SK-N-SH (cell line): ENCODE measurements at regions not wholly inside any gene's neighbourhood (a gene's known extent, or its start where the extent isn't known, plus 50 kb on each side); places are given as distances from the start of the nearest gene placed in this dataset.

Source experiments
- CTCF ChIP-seq: fragments of 200-600 bp; sonication (generic); IDR thresholded peaks from 2 replicates; pipeline ENCODE4 v1.6.1; 2017; ENCODE audit warnings: antibody characterized with exemption, mild to moderate bottlenecking, moderate library complexity
- EP300 ChIP-seq, 2 experiments: IDR thresholded peaks; 2 replicates each; pipeline versions ENCODE4 v1.4.0 to v1.6.1; 2012; ENCODE audit warnings: borderline replicate concordance in 1 of 2, low read depth in 1 of 2, low read length in 1 of 2
- EZH2phosphoT487 ChIP-seq: fragments of 200-600 bp; sonication (generic); IDR thresholded peaks from 2 replicates; pipeline ENCODE4 v1.6.1; 2017; ENCODE audit warnings: low read depth, mixed run types, mild to moderate bottlenecking, antibody characterized with exemption, moderate library complexity, borderline replicate concordance
- GABPA ChIP-seq: IDR thresholded peaks from 2 replicates; pipeline ENCODE4 v1.4.0; 2012; ENCODE audit warnings: low read depth, mild to moderate bottlenecking
- GATA2 ChIP-seq: sonication (generic); formaldehyde crosslinking; IDR thresholded peaks from 2 replicates; pipeline ENCODE4 v1.5.0; 2020; ENCODE audit warnings: mild to moderate bottlenecking, missing genetic modification reagents
- POLR2AphosphoS5 ChIP-seq: IDR thresholded peaks from 2 replicates; pipeline ENCODE4 v1.6.1; 2012; ENCODE audit warnings: low read depth, low read length
- RAD21 ChIP-seq: IDR thresholded peaks from 2 replicates; pipeline ENCODE4 v1.6.1; 2012; ENCODE audit warnings: mild to moderate bottlenecking, low read length
- RFX5 ChIP-seq: IDR thresholded peaks from 2 replicates; pipeline ENCODE4 v1.6.1; 2012; ENCODE audit warnings: mild to moderate bottlenecking, improper control_type of control experiment, low read length
- SIN3A ChIP-seq: IDR thresholded peaks from 2 replicates; pipeline ENCODE4 v1.6.1; 2012; ENCODE audit warnings: low read depth, mild to moderate bottlenecking, low read length, moderate library complexity, borderline replicate concordance
- TEAD4 ChIP-seq: IDR thresholded peaks from 2 replicates; pipeline ENCODE4 v1.4.0; 2012; ENCODE audit warnings: mild to moderate bottlenecking, borderline replicate concordance; ENCODE audit not compliant: insufficient read depth
- USF1 ChIP-seq: IDR thresholded peaks from 2 replicates; pipeline ENCODE4 v1.4.0; 2012; ENCODE audit warnings: low read depth, borderline replicate concordance
- YY1 ChIP-seq: IDR thresholded peaks from 2 replicates; pipeline ENCODE4 v1.4.0; 2012; ENCODE audit warnings: low read depth, mild to moderate bottlenecking

- TF ChIP-seq CTCF (no peak), SIN3A (no peak), GABPA (no peak), POLR2AphosphoS5 (no peak), EZH2phosphoT487 (no peak), EP300 (IDR thresholded peaks at IDR 0.05; ENCODE audit: borderline replicate concordance in 1 of 2, low read depth in 1 of 2, low read length in 1 of 2) (no peak), RAD21 (no peak), GATA2 (CRISPR knock-in tag) (no peak), YY1 (no peak), RFX5 (no peak), TEAD4 (no peak), USF1 (no peak)
These were observed 139.4 kb downstream of the MIAT start for GRCh38 chr22:26796785-26797184.
